ENCODE measurements at regions not wholly inside any gene's neighbourhood (a gene's known extent, or its start where the extent isn't known, plus 50 kb on each side); places are given as distances from the start of the nearest gene placed in this dataset.

- no peaks in the 10 kb centered on the region for H3K4me1 ChIP-seq (ENCODE audit: control insufficient read depth, insufficient read depth, low read length)
- no CpG with 5 or more reads among the region's 3 CpGs for WGBS (ENCODE audit: insufficient coverage)
- no peak overlapping the region for H3K27ac ChIP-seq (ENCODE audit: low read length)
- no peaks in the 10 kb centered on the region for H3K27me3 ChIP-seq (ENCODE audit: control insufficient read depth, insufficient read depth, low read length)
- no peak overlapping the region for H3K4me3 ChIP-seq (ENCODE audit: low read length)
- H3K36me3 ChIP-seq (ENCODE audit: control insufficient read depth, insufficient read depth, low read length), result no peaks in the 10 kb centered on the region
- no peak for DNase-seq
- no peaks in the 10 kb centered on the region for H3K9me3 ChIP-seq (replicated peaks; ENCODE audit: control insufficient read depth, low read depth, low read length)
Observed at GRCh38 chr7:41579961-41580935, 122.6 kb downstream of the INHBA start.

GRCh38 chr7:41578700-41579099 is 124.2 kb downstream of the INHBA start:
- no peak overlapping the region for H3K4me3 ChIP-seq (ENCODE audit: low read length)
- H3K4me1 ChIP-seq (ENCODE audit: control insufficient read depth, insufficient read depth, low read length), result no peaks in the 10 kb centered on the region
- WGBS (ENCODE audit: insufficient coverage), result no CpG with 5 or more reads among the region's 1 CpG
- no peaks in the 10 kb centered on the region for H3K27me3 ChIP-seq (ENCODE audit: control insufficient read depth, insufficient read depth, low read length)
- no peaks in the 10 kb centered on the region for H3K36me3 ChIP-seq (ENCODE audit: control insufficient read depth, insufficient read depth, low read length)
- H3K27ac ChIP-seq (ENCODE audit: low read length), result no peak overlapping the region
- H3K9me3 ChIP-seq (replicated peaks; ENCODE audit: control insufficient read depth, low read depth, low read length), result no peaks in the 10 kb centered on the region
- DNase-seq, result no peak

GRCh38 chr7:41576166-41576565 is 126.7 kb downstream of the INHBA start:
- no peak overlapping the region for H3K27ac ChIP-seq (ENCODE audit: low read length)
- no peak for DNase-seq
- H3K36me3 ChIP-seq (ENCODE audit: control insufficient read depth, insufficient read depth, low read length), result no peaks in the 10 kb centered on the region
- no peaks in the 10 kb centered on the region for H3K27me3 ChIP-seq (ENCODE audit: control insufficient read depth, insufficient read depth, low read length)
- no peak overlapping the region for H3K4me3 ChIP-seq (ENCODE audit: low read length)
- no peaks in the 10 kb centered on the region for H3K9me3 ChIP-seq (replicated peaks; ENCODE audit: control insufficient read depth, low read depth, low read length)
- no peaks in the 10 kb centered on the region for H3K4me1 ChIP-seq (ENCODE audit: control insufficient read depth, insufficient read depth, low read length)
- no CpG with 5 or more reads among the region's 3 CpGs for WGBS (ENCODE audit: insufficient coverage)

GRCh38 chr7:41574377-41574776 is 128.5 kb downstream of the INHBA start:
- H3K36me3 ChIP-seq (ENCODE audit: control insufficient read depth, insufficient read depth, low read length), result no peaks in the 10 kb centered on the region
- no peak for DNase-seq
- no peaks in the 10 kb centered on the region for H3K27me3 ChIP-seq (ENCODE audit: control insufficient read depth, insufficient read depth, low read length)
- H3K27ac ChIP-seq (ENCODE audit: low read length), result no peak overlapping the region
- no peaks in the 10 kb centered on the region for H3K4me1 ChIP-seq (ENCODE audit: control insufficient read depth, insufficient read depth, low read length)
- H3K9me3 ChIP-seq (replicated peaks; ENCODE audit: control insufficient read depth, low read depth, low read length), result no peaks in the 10 kb centered on the region
- no peak overlapping the region for H3K4me3 ChIP-seq (ENCODE audit: low read length)

GRCh38 chr7:41573862-41574261 is 129.0 kb downstream of the INHBA start:
- no peak overlapping the region for H3K4me3 ChIP-seq (ENCODE audit: low read length)
- DNase-seq, result no peak
- no peaks in the 10 kb centered on the region for H3K4me1 ChIP-seq (ENCODE audit: control insufficient read depth, insufficient read depth, low read length)
- no peaks in the 10 kb centered on the region for H3K9me3 ChIP-seq (replicated peaks; ENCODE audit: control insufficient read depth, low read depth, low read length)
- H3K27ac ChIP-seq (ENCODE audit: low read length), result no peak overlapping the region
- no CpG with 5 or more reads among the region's 1 CpG for WGBS (ENCODE audit: insufficient coverage)
- H3K27me3 ChIP-seq (ENCODE audit: control insufficient read depth, insufficient read depth, low read length), result no peaks in the 10 kb centered on the region
- H3K36me3 ChIP-seq (ENCODE audit: control insufficient read depth, insufficient read depth, low read length), result no peaks in the 10 kb centered on the region

- Histone ChIP-seq H3K27me3 (ENCODE audit: control insufficient read depth, insufficient read depth, low read length) (no peaks in the 10 kb centered on the region), H3K36me3 (ENCODE audit: control insufficient read depth, insufficient read depth, low read length) (no peaks in the 10 kb centered on the region), H3K4me3 (ENCODE audit: low read length) (no peak overlapping the region), H3K27ac (ENCODE audit: low read length) (no peak overlapping the region), H3K4me1 (ENCODE audit: control insufficient read depth, insufficient read depth, low read length) (no peaks in the 10 kb centered on the region), H3K9me3 (replicated peaks; ENCODE audit: control insufficient read depth, low read depth, low read length) (no peaks in the 10 kb centered on the region)
- WGBS (ENCODE audit: insufficient coverage), result no CpG with 5 or more reads among the region's 2 CpGs
- DNase-seq, result no peak
Observed at GRCh38 chr7:41573443-41573842, 129.4 kb downstream of the INHBA start.

GRCh38 chr7:41573015-41573414 is 129.9 kb downstream of the INHBA start:
- H3K4me1 ChIP-seq (ENCODE audit: control insufficient read depth, insufficient read depth, low read length), result no peaks in the 10 kb centered on the region
- H3K36me3 ChIP-seq (ENCODE audit: control insufficient read depth, insufficient read depth, low read length), result no peaks in the 10 kb centered on the region
- H3K9me3 ChIP-seq (replicated peaks; ENCODE audit: control insufficient read depth, low read depth, low read length), result no peaks in the 10 kb centered on the region
- WGBS (ENCODE audit: insufficient coverage), result 76% methylated on average over 2 of the region's 2 CpGs
- H3K4me3 ChIP-seq (ENCODE audit: low read length), result no peak overlapping the region
- no peak for DNase-seq
- H3K27ac ChIP-seq (ENCODE audit: low read length), result no peak overlapping the region
- no peaks in the 10 kb centered on the region for H3K27me3 ChIP-seq (ENCODE audit: control insufficient read depth, insufficient read depth, low read length)

- no peak overlapping the region for H3K4me3 ChIP-seq (ENCODE audit: low read length)
- WGBS (ENCODE audit: insufficient coverage), result 88% methylated on average over 2 of the region's 5 CpGs
- no peak for DNase-seq
- no peaks in the 10 kb centered on the region for H3K4me1 ChIP-seq (ENCODE audit: control insufficient read depth, insufficient read depth, low read length)
- no peaks in the 10 kb centered on the region for H3K36me3 ChIP-seq (ENCODE audit: control insufficient read depth, insufficient read depth, low read length)
- H3K27me3 ChIP-seq (ENCODE audit: control insufficient read depth, insufficient read depth, low read length), result no peaks in the 10 kb centered on the region
- H3K27ac ChIP-seq (ENCODE audit: low read length), result no peak overlapping the region
- no peaks in the 10 kb centered on the region for H3K9me3 ChIP-seq (replicated peaks; ENCODE audit: control insufficient read depth, low read depth, low read length)
Observed at GRCh38 chr7:41571573-41571972, 131.3 kb downstream of the INHBA start.

- WGBS (ENCODE audit: insufficient coverage), result no CpG with 5 or more reads among the region's 1 CpG
- Histone ChIP-seq H3K9me3 (replicated peaks; ENCODE audit: control insufficient read depth, low read depth, low read length) (no peaks in the 10 kb centered on the region), H3K27me3 (ENCODE audit: control insufficient read depth, insufficient read depth, low read length) (no peaks in the 10 kb centered on the region), H3K4me3 (ENCODE audit: low read length) (no peak overlapping the region), H3K4me1 (ENCODE audit: control insufficient read depth, insufficient read depth, low read length) (no peaks in the 10 kb centered on the region), H3K27ac (ENCODE audit: low read length) (no peak overlapping the region), H3K36me3 (ENCODE audit: control insufficient read depth, insufficient read depth, low read length) (no peaks in the 10 kb centered on the region)
- no peak for DNase-seq
Observed at GRCh38 chr7:41570766-41571165, 132.1 kb downstream of the INHBA start.

GRCh38 chr7:41568135-41568534 is 134.8 kb downstream of the INHBA start:
- no peak overlapping the region for H3K27ac ChIP-seq (ENCODE audit: low read length)
- no peak overlapping the region for H3K4me3 ChIP-seq (ENCODE audit: low read length)
- H3K4me1 ChIP-seq (ENCODE audit: control insufficient read depth, insufficient read depth, low read length), result no peaks in the 10 kb centered on the region
- no peaks in the 10 kb centered on the region for H3K36me3 ChIP-seq (ENCODE audit: control insufficient read depth, insufficient read depth, low read length)
- no peaks in the 10 kb centered on the region for H3K9me3 ChIP-seq (replicated peaks; ENCODE audit: control insufficient read depth, low read depth, low read length)
- no CpG with 5 or more reads among the region's 1 CpG for WGBS (ENCODE audit: insufficient coverage)
- H3K27me3 ChIP-seq (ENCODE audit: control insufficient read depth, insufficient read depth, low read length), result no peaks in the 10 kb centered on the region
- no peak for DNase-seq

Measured in muscle of leg (tissue), 3 donors.